ENCODE measurements at regions not wholly inside any gene's neighbourhood (a gene's known extent, or its start where the extent isn't known, plus 50 kb on each side); places are given as distances from the start of the nearest gene placed in this dataset.
"Not testable (repeated sequence)": the region's sequence is repeated elsewhere in the genome, so short reads cannot be mapped to it uniquely, and the experiment has no call there.

GRCh38 chr10:84969297-84969696, 640.9 kb downstream of the CCSER2 start:
- TF ChIP-seq EZH2 (IDR thresholded peaks at IDR 0.05; ENCODE audit: insufficient read depth, low read length); CTCF (IDR thresholded peaks at IDR 0.05; ENCODE audit: insufficient read depth, low read depth, low read length): not testable (repeated sequence)
